Activated T-cell treated with anti-CD3 and anti-CD28 coated beads, Interleukin-2, amount 50 U/mL, for 4 hours (primary cell): ENCODE measurements at regions not wholly inside any gene's neighbourhood (a gene's known extent, or its start where the extent isn't known, plus 50 kb on each side); places are given as distances from the start of the nearest gene placed in this dataset.
"Not testable (repeated sequence)": the region's sequence is repeated elsewhere in the genome, so short reads cannot be mapped to it uniquely, and the experiment has no call there.

Experiments
- ATAC-seq, 2 donors: fragments of 200-7000 bp; cut with Tn5 transposase; one replicate each; pipeline ENCODE4 v1.10.0; 2021
- DNase-seq: peaks from one replicate; pipeline ENCODE4 v3.0.0-alpha.2; 2020
- H3K27me3 Mint-ChIP-seq: one replicate; pipeline ENCODE4 v1.8.0; 2021; ENCODE audit warnings: low read depth, mixed read lengths
- H3K36me3 Mint-ChIP-seq: one replicate; pipeline ENCODE4 v1.8.0; 2022; ENCODE audit warnings: mixed read lengths; ENCODE audit not compliant: insufficient read depth
- H3K4me1 Mint-ChIP-seq: one replicate; pipeline ENCODE4 v1.8.0; 2021; ENCODE audit warnings: low read depth, mixed read lengths
- H3K4me3 Mint-ChIP-seq: one replicate; pipeline ENCODE4 v1.8.0; 2021; ENCODE audit warnings: mild to moderate bottlenecking, moderate library complexity, mixed read lengths
- H3K9me3 Mint-ChIP-seq: one replicate; pipeline ENCODE4 v1.8.0; 2021; ENCODE audit warnings: mixed read lengths

- not testable (repeated sequence) for H3K4me3 Mint-ChIP-seq, H3K4me1 Mint-ChIP-seq, H3K9me3 Mint-ChIP-seq, H3K27me3 Mint-ChIP-seq, H3K36me3 Mint-ChIP-seq, DNase-seq, ATAC-seq
Observed at GRCh38 chr9:97214556-97214955, 92.9 kb upstream of the CCDC180 start.

- not testable (repeated sequence) for H3K27me3 Mint-ChIP-seq, H3K4me3 Mint-ChIP-seq, H3K4me1 Mint-ChIP-seq, ATAC-seq, H3K36me3 Mint-ChIP-seq, DNase-seq
- peaks cover 14% of the 10 kb centered on the region for H3K9me3 Mint-ChIP-seq
Observed at GRCh38 chr9:97199683-97200082, 107.8 kb upstream of the CCDC180 start.

- H3K4me3 Mint-ChIP-seq, H3K9me3 Mint-ChIP-seq, H3K36me3 Mint-ChIP-seq, ATAC-seq, H3K4me1 Mint-ChIP-seq, H3K27me3 Mint-ChIP-seq, DNase-seq: not testable (repeated sequence)
Observed at GRCh38 chr9:97193767-97194166, 113.7 kb upstream of the CCDC180 start.

GRCh38 chr9:97188545-97188944, 118.9 kb upstream of the CCDC180 start:
- ATAC-seq = no peak
- Mint-ChIP-seq H3K4me1 (no peaks in the 10 kb centered on the region), H3K27me3 (no peaks in the 10 kb centered on the region), H3K36me3 (peaks cover 5% of the 10 kb centered on the region), H3K4me3 (no peak overlapping the region), H3K9me3 (no peaks in the 10 kb centered on the region)
- DNase-seq = no peak

GRCh38 chr9:97187706-97188105, 119.8 kb upstream of the CCDC180 start:
- H3K36me3 Mint-ChIP-seq, H3K27me3 Mint-ChIP-seq: not testable (repeated sequence)

GRCh38 chr9:97186493-97186892, 121.0 kb upstream of the CCDC180 start:
- H3K4me3 Mint-ChIP-seq = no peak overlapping the region
- DNase-seq = no peak
- ATAC-seq = no peak
- H3K4me1 Mint-ChIP-seq = no peaks in the 10 kb centered on the region
- no peaks in the 10 kb centered on the region for H3K27me3 Mint-ChIP-seq
- H3K36me3 Mint-ChIP-seq = peaks cover 5% of the 10 kb centered on the region
- no peaks in the 10 kb centered on the region for H3K9me3 Mint-ChIP-seq

More at GRCh38 chr9:97187706-97188105, 119.8 kb upstream of the CCDC180 start:
- not testable (repeated sequence) for DNase-seq, H3K4me1 Mint-ChIP-seq, H3K4me3 Mint-ChIP-seq, ATAC-seq, H3K9me3 Mint-ChIP-seq

GRCh38 chr9:97182532-97182931, 124.9 kb upstream of the CCDC180 start:
- not testable (repeated sequence) for DNase-seq, H3K36me3 Mint-ChIP-seq, H3K27me3 Mint-ChIP-seq, H3K4me1 Mint-ChIP-seq, ATAC-seq, H3K9me3 Mint-ChIP-seq, H3K4me3 Mint-ChIP-seq

GRCh38 chr9:97179616-97180015, 127.8 kb upstream of the CCDC180 start:
- Mint-ChIP-seq H3K36me3 (no peaks in the 10 kb centered on the region), H3K4me3 (no peak overlapping the region), H3K9me3 (peaks cover under 1% of the 10 kb centered on the region), H3K27me3 (no peaks in the 10 kb centered on the region), H3K4me1 (no peaks in the 10 kb centered on the region)
- ATAC-seq (no peak), DNase-seq (no peak)

- DNase-seq = no peak
- Mint-ChIP-seq H3K27me3 (no peaks in the 10 kb centered on the region), H3K36me3 (no peaks in the 10 kb centered on the region), H3K9me3 (peaks cover 13% of the 10 kb centered on the region), H3K4me3 (no peak overlapping the region), H3K4me1 (no peaks in the 10 kb centered on the region)
- ATAC-seq = no peak
Observed at GRCh38 chr9:97176206-97176605, 131.3 kb upstream of the CCDC180 start.

GRCh38 chr9:97168174-97168573, 129.2 kb upstream of the CTSV start:
- DNase-seq, H3K4me1 Mint-ChIP-seq, H3K27me3 Mint-ChIP-seq, H3K36me3 Mint-ChIP-seq, H3K9me3 Mint-ChIP-seq, H3K4me3 Mint-ChIP-seq, ATAC-seq: not testable (repeated sequence)

- H3K27me3 Mint-ChIP-seq, H3K4me3 Mint-ChIP-seq, H3K36me3 Mint-ChIP-seq, DNase-seq, H3K4me1 Mint-ChIP-seq, ATAC-seq, H3K9me3 Mint-ChIP-seq: not testable (repeated sequence)
Observed at GRCh38 chr9:97166496-97167138, 127.7 kb upstream of the CTSV start.

- peaks cover 5% of the 10 kb centered on the region for H3K36me3 Mint-ChIP-seq
- H3K4me3 Mint-ChIP-seq = no peak overlapping the region
- H3K27me3 Mint-ChIP-seq = no peaks in the 10 kb centered on the region
- H3K4me1 Mint-ChIP-seq = no peaks in the 10 kb centered on the region
- H3K9me3 Mint-ChIP-seq = no peaks in the 10 kb centered on the region
- DNase-seq = no peak
- ATAC-seq = no peak
Observed at GRCh38 chr9:97160255-97160654, 121.3 kb upstream of the CTSV start.

- H3K9me3 Mint-ChIP-seq, ATAC-seq, H3K36me3 Mint-ChIP-seq, H3K4me1 Mint-ChIP-seq, H3K4me3 Mint-ChIP-seq, DNase-seq, H3K27me3 Mint-ChIP-seq: not testable (repeated sequence)
Observed at GRCh38 chr9:97158722-97159121, 119.8 kb upstream of the CTSV start.

- not testable (repeated sequence) for DNase-seq, ATAC-seq, H3K4me3 Mint-ChIP-seq, H3K27me3 Mint-ChIP-seq, H3K9me3 Mint-ChIP-seq, H3K36me3 Mint-ChIP-seq, H3K4me1 Mint-ChIP-seq
Observed at GRCh38 chr9:97155441-97155840, 116.5 kb upstream of the CTSV start.

- no peaks in the 10 kb centered on the region for H3K9me3 Mint-ChIP-seq
- H3K27me3 Mint-ChIP-seq = no peaks in the 10 kb centered on the region
- H3K36me3 Mint-ChIP-seq = peaks cover 5% of the 10 kb centered on the region
- no peak overlapping the region for H3K4me3 Mint-ChIP-seq
- DNase-seq (no peak), ATAC-seq (no peak)
- H3K4me1 Mint-ChIP-seq = no peaks in the 10 kb centered on the region
Observed at GRCh38 chr9:97153967-97154366, 115.0 kb upstream of the CTSV start.

- not testable (repeated sequence) for ATAC-seq, H3K36me3 Mint-ChIP-seq, H3K4me3 Mint-ChIP-seq, H3K4me1 Mint-ChIP-seq, H3K9me3 Mint-ChIP-seq, H3K27me3 Mint-ChIP-seq, DNase-seq
Observed at GRCh38 chr9:97153160-97153559, 114.2 kb upstream of the CTSV start.
